ENCODE measurements at regions not wholly inside any gene's neighbourhood (a gene's known extent, or its start where the extent isn't known, plus 50 kb on each side); places are given as distances from the start of the nearest gene placed in this dataset.

DNA sequence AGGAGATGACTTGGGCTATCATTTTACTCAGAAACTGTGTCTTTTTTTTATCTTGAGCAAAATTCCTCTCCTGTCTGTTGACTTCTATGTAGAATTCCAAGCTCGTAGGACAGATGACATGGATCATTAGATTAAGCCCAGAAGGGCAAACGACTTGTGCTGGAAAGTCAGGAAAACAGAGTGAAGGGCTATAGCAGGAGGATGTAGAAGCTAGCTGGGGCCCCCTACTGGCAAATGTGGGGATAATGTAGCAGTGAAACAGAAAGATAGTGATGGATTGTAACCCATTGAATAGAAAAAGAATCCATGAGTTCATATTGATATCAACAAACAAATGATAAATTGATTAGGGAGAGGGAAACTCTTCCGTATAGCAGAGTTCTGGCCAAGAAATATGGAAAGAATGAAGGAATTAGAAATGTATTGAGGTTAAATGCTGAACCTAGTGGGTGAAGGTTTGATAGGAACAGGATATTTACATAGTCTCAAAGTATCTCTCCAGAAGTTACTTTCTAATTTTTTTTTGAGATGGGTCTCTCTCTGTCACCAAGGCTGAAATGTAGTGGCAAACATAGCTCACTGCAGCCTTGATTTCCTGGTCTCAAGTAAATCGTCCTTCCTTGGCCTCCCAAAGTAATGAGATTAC lies 103.6 kb downstream of the LYZL1 start:
- TF ChIP-seq, protein P1, sequence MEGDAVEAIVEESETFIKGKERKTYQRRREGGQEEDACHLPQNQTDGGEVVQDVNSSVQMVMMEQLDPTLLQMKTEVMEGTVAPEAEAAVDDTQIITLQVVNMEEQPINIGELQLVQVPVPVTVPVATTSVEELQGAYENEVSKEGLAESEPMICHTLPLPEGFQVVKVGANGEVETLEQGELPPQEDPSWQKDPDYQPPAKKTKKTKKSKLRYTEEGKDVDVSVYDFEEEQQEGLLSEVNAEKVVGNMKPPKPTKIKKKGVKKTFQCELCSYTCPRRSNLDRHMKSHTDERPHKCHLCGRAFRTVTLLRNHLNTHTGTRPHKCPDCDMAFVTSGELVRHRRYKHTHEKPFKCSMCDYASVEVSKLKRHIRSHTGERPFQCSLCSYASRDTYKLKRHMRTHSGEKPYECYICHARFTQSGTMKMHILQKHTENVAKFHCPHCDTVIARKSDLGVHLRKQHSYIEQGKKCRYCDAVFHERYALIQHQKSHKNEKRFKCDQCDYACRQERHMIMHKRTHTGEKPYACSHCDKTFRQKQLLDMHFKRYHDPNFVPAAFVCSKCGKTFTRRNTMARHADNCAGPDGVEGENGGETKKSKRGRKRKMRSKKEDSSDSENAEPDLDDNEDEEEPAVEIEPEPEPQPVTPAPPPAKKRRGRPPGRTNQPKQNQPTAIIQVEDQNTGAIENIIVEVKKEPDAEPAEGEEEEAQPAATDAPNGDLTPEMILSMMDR (IDR thresholded peaks at IDR 0.05), result peak; percentile 60
- TF ChIP-seq SP1 (CRISPR knock-in tag; conservative IDR thresholded peaks at IDR 0.05), result no peak
- TF ChIP-seq, protein P2, sequence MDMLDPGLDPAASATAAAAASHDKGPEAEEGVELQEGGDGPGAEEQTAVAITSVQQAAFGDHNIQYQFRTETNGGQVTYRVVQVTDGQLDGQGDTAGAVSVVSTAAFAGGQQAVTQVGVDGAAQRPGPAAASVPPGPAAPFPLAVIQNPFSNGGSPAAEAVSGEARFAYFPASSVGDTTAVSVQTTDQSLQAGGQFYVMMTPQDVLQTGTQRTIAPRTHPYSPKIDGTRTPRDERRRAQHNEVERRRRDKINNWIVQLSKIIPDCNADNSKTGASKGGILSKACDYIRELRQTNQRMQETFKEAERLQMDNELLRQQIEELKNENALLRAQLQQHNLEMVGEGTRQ (CRISPR knock-in tag; IDR thresholded peaks at IDR 0.05), result no peak
- TF ChIP-seq NR1H2 (CRISPR knock-in tag; IDR thresholded peaks at IDR 0.05), result no peak
- TF ChIP-seq, protein P3, sequence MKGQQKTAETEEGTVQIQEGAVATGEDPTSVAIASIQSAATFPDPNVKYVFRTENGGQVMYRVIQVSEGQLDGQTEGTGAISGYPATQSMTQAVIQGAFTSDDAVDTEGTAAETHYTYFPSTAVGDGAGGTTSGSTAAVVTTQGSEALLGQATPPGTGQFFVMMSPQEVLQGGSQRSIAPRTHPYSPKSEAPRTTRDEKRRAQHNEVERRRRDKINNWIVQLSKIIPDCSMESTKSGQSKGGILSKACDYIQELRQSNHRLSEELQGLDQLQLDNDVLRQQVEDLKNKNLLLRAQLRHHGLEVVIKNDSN (CRISPR knock-in tag; IDR thresholded peaks at IDR 0.05), result no peak
- no peak for TF ChIP-seq TEAD1 (CRISPR knock-in tag; IDR thresholded peaks at IDR 0.05)
- TF ChIP-seq RELA (CRISPR knock-in tag; IDR thresholded peaks at IDR 0.05; ENCODE audit: borderline replicate concordance), result no peak
- TF ChIP-seq, protein P4, sequence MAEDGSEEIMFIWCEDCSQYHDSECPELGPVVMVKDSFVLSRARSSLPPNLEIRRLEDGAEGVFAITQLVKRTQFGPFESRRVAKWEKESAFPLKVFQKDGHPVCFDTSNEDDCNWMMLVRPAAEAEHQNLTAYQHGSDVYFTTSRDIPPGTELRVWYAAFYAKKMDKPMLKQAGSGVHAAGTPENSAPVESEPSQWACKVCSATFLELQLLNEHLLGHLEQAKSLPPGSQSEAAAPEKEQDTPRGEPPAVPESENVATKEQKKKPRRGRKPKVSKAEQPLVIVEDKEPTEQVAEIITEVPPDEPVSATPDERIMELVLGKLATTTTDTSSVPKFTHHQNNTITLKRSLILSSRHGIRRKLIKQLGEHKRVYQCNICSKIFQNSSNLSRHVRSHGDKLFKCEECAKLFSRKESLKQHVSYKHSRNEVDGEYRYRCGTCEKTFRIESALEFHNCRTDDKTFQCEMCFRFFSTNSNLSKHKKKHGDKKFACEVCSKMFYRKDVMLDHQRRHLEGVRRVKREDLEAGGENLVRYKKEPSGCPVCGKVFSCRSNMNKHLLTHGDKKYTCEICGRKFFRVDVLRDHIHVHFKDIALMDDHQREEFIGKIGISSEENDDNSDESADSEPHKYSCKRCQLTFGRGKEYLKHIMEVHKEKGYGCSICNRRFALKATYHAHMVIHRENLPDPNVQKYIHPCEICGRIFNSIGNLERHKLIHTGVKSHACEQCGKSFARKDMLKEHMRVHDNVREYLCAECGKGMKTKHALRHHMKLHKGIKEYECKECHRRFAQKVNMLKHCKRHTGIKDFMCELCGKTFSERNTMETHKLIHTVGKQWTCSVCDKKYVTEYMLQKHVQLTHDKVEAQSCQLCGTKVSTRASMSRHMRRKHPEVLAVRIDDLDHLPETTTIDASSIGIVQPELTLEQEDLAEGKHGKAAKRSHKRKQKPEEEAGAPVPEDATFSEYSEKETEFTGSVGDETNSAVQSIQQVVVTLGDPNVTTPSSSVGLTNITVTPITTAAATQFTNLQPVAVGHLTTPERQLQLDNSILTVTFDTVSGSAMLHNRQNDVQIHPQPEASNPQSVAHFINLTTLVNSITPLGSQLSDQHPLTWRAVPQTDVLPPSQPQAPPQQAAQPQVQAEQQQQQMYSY (CRISPR knock-in tag; IDR thresholded peaks at IDR 0.05), result no peak

Data from WTC11 (cell line).